Left ventricle myocardium superior (tissue), 1 donor: ENCODE measurements at regions not wholly inside any gene's neighbourhood (a gene's known extent, or its start where the extent isn't known, plus 50 kb on each side); places are given as distances from the start of the nearest gene placed in this dataset.

Source experiments
- ATAC-seq: fragments of 200-7000 bp; cut with Tn5 transposase; one replicate; pipeline ENCODE4 v1.9.1; 2020; ENCODE audit warnings: mild to moderate bottlenecking, moderate library complexity
- DNase-seq: peaks from one replicate; pipeline ENCODE4 v3.0.0-alpha.2; 2020
- intact Hi-C: fragments of 100-400 bp; cut with micrococcal nuclease; formaldehyde crosslinking; loops from one replicate; pipeline ENCODE4 v1.11.0; 2022
- donor health status: DM: no; HTN: yes; CAD: no; lungs with severe emphysema.

GRCh38 chr5:30804739-30805505 is 388.6 kb upstream of the CDH6 start:
- peak; percentile 69 for ATAC-seq
- intact Hi-C loops, result loop anchor here (5.0 kb wide), 1 partner anchor 382 kb away; no protein-coding TSS in a partner anchor
- no peak for DNase-seq

- intact Hi-C loops, result no loop called here
- ATAC-seq, result no peak
- DNase-seq, result no peak
Measured at GRCh38 chr5:30802961-30803705, 390.4 kb upstream of the CDH6 start.

GRCh38 chr5:30781643-30782042 is 411.8 kb upstream of the CDH6 start:
- DNase-seq, result no peak
- ATAC-seq, result no peak
- intact Hi-C loops, result no loop called here

- ATAC-seq (no peak), DNase-seq (no peak)
- intact Hi-C loops, result no loop called here
Measured at GRCh38 chr5:30768056-30768690, 425.3 kb upstream of the CDH6 start.

GRCh38 chr5:30765706-30766105 is 427.8 kb upstream of the CDH6 start:
- DNase-seq (no peak), ATAC-seq (no peak)
- intact Hi-C loops, result no loop called here

- DNase-seq, result no peak
- ATAC-seq, result no peak
- intact Hi-C loops, result no loop called here
Measured at GRCh38 chr5:30765227-30765626, 428.3 kb upstream of the CDH6 start.

- DNase-seq (no peak), ATAC-seq (no peak)
- intact Hi-C loops, result no loop called here
Measured at GRCh38 chr5:30764704-30765103, 428.8 kb upstream of the CDH6 start.

GRCh38 chr5:30759731-30760130 is 433.8 kb upstream of the CDH6 start:
- ATAC-seq (no peak), DNase-seq (no peak)
- intact Hi-C loops, result no loop called here

- ATAC-seq (no peak), DNase-seq (no peak)
- intact Hi-C loops, result no loop called here
Measured at GRCh38 chr5:30752015-30752414, 441.5 kb upstream of the CDH6 start.

GRCh38 chr5:30749971-30750370 is 443.5 kb upstream of the CDH6 start:
- no peak for DNase-seq
- intact Hi-C loops, result no loop called here
- ATAC-seq, result no peak

GRCh38 chr5:30747412-30747811 is 446.1 kb upstream of the CDH6 start:
- DNase-seq (no peak), ATAC-seq (no peak)
- intact Hi-C loops, result no loop called here

- no peak for ATAC-seq
- intact Hi-C loops, result no loop called here
- DNase-seq, result no peak
Measured at GRCh38 chr5:30736669-30737068, 456.8 kb upstream of the CDH6 start.

- DNase-seq (no peak), ATAC-seq (no peak)
- intact Hi-C loops, result no loop called here
Measured at GRCh38 chr5:30734118-30734517, 459.4 kb upstream of the CDH6 start.

GRCh38 chr5:30725073-30725472 is 468.4 kb upstream of the CDH6 start:
- ATAC-seq (no peak), DNase-seq (no peak)
- intact Hi-C loops, result no loop called here

- intact Hi-C loops, result no loop called here
- DNase-seq, result no peak
- no peak for ATAC-seq
Measured at GRCh38 chr5:30698217-30698616, 495.3 kb upstream of the CDH6 start.

GRCh38 chr5:30693326-30693725 is 500.2 kb upstream of the CDH6 start:
- ATAC-seq (no peak), DNase-seq (no peak)
- intact Hi-C loops, result no loop called here

GRCh38 chr5:30690931-30691330 is 502.6 kb upstream of the CDH6 start:
- intact Hi-C loops, result no loop called here
- DNase-seq, result no peak
- no peak for ATAC-seq

- intact Hi-C loops, result no loop called here
- ATAC-seq (no peak), DNase-seq (no peak)
Measured at GRCh38 chr5:30687461-30687860, 506.0 kb upstream of the CDH6 start.

- intact Hi-C loops, result no loop called here
- DNase-seq, result no peak
- no peak for ATAC-seq
Measured at GRCh38 chr5:30686530-30686929, 507.0 kb upstream of the CDH6 start.

- DNase-seq, result no peak
- intact Hi-C loops, result no loop called here
- no peak for ATAC-seq
Measured at GRCh38 chr5:30676223-30676840, 517.2 kb upstream of the CDH6 start.
